SK-N-SH (cell line): ENCODE measurements at regions not wholly inside any gene's neighbourhood (a gene's known extent, or its start where the extent isn't known, plus 50 kb on each side); places are given as distances from the start of the nearest gene placed in this dataset.
A peak's percentile ranks its signal among the peaks of the same experiment; 100 is the strongest.

Experiments used
- CTCF ChIP-seq: fragments of 200-600 bp; sonication (generic); IDR thresholded peaks from 2 replicates; pipeline ENCODE4 v1.6.1; 2017; ENCODE audit warnings: antibody characterized with exemption, mild to moderate bottlenecking, moderate library complexity
- EP300 ChIP-seq, 2 experiments: IDR thresholded peaks; 2 replicates each; pipeline versions ENCODE4 v1.4.0 to v1.6.1; 2012; ENCODE audit warnings: borderline replicate concordance in 1 of 2, low read depth in 1 of 2, low read length in 1 of 2
- EZH2phosphoT487 ChIP-seq: fragments of 200-600 bp; sonication (generic); IDR thresholded peaks from 2 replicates; pipeline ENCODE4 v1.6.1; 2017; ENCODE audit warnings: low read depth, mixed run types, mild to moderate bottlenecking, antibody characterized with exemption, moderate library complexity, borderline replicate concordance
- FOSL2 ChIP-seq: IDR thresholded peaks from 2 replicates; pipeline ENCODE4 v1.4.0; 2012; ENCODE audit warnings: low read depth, mild to moderate bottlenecking, moderate library complexity, borderline replicate concordance
- FOXJ3 ChIP-seq: sonication (generic); formaldehyde crosslinking; IDR thresholded peaks from 2 replicates; pipeline ENCODE4 v1.5.1; 2020; ENCODE audit warnings: mild to moderate bottlenecking, missing genetic modification reagents
- GABPA ChIP-seq: IDR thresholded peaks from 2 replicates; pipeline ENCODE4 v1.4.0; 2012; ENCODE audit warnings: low read depth, mild to moderate bottlenecking
- IRF3 ChIP-seq: fragments of 150-350 bp; IDR thresholded peaks from 2 replicates; pipeline ENCODE4 v1.6.1; 2016; ENCODE audit warnings: mild to moderate bottlenecking, low read depth, low read length
- JUND ChIP-seq: IDR thresholded peaks from 2 replicates; pipeline ENCODE4 v1.4.0; 2012
- MAX ChIP-seq: IDR thresholded peaks from 2 replicates; pipeline ENCODE4 v1.4.0; 2012; ENCODE audit warnings: low read depth
- NFIC ChIP-seq: IDR thresholded peaks from 2 replicates; pipeline ENCODE4 v1.4.0; 2012; ENCODE audit warnings: borderline replicate concordance
- PBX3 ChIP-seq: IDR thresholded peaks from 2 replicates; pipeline ENCODE4; 2012
- RCOR1 ChIP-seq: fragments of 150-350 bp; IDR thresholded peaks from 2 replicates; pipeline ENCODE4 v1.6.1; 2017; ENCODE audit warnings: antibody characterized with exemption, low read length
- REST ChIP-seq: IDR thresholded peaks from 2 replicates; pipeline ENCODE4 v1.6.1; 2012; ENCODE audit warnings: mild to moderate bottlenecking, low read depth, low read length, moderate library complexity
- RFX5 ChIP-seq: IDR thresholded peaks from 2 replicates; pipeline ENCODE4 v1.6.1; 2012; ENCODE audit warnings: mild to moderate bottlenecking, improper control_type of control experiment, low read length
- SIN3A ChIP-seq: IDR thresholded peaks from 2 replicates; pipeline ENCODE4 v1.6.1; 2012; ENCODE audit warnings: low read depth, mild to moderate bottlenecking, low read length, moderate library complexity, borderline replicate concordance
- TEAD4 ChIP-seq: IDR thresholded peaks from 2 replicates; pipeline ENCODE4 v1.4.0; 2012; ENCODE audit warnings: mild to moderate bottlenecking, borderline replicate concordance; ENCODE audit not compliant: insufficient read depth
- YY1 ChIP-seq: IDR thresholded peaks from 2 replicates; pipeline ENCODE4 v1.4.0; 2012; ENCODE audit warnings: low read depth, mild to moderate bottlenecking
- ZBTB33 ChIP-seq: IDR thresholded peaks from 2 replicates; pipeline ENCODE4 v1.4.0; 2012; ENCODE audit warnings: low read depth, borderline replicate concordance

- no peak for TF ChIP-seq EZH2phosphoT487
- TF ChIP-seq PBX3, result peak; percentile 91
- TF ChIP-seq TEAD4, result peak; percentile 87; the same call in 1 of the 2 replicates
- peak; percentile 91; the same call in 1 of the 2 replicates for TF ChIP-seq NFIC
- no peak for TF ChIP-seq IRF3
- TF ChIP-seq REST, result peak; percentile 58
- peak; percentile 80 for TF ChIP-seq FOSL2
- TF ChIP-seq MAX, result peak; percentile 86
- TF ChIP-seq ZBTB33, result peak; percentile 85
- peak; percentile 22; the same call in 1 of the 2 replicates for TF ChIP-seq GABPA
- peak; percentile 96 to 99 for TF ChIP-seq EP300 (IDR thresholded peaks at IDR 0.05; ENCODE audit: borderline replicate concordance in 1 of 2, low read depth in 1 of 2, low read length in 1 of 2)
- peak; percentile 96 for TF ChIP-seq JUND
- peak; percentile 99 for TF ChIP-seq FOXJ3 (CRISPR knock-in tag)
- peak; percentile 43; the same call in 1 of the 2 replicates for TF ChIP-seq RFX5
- peak; percentile 89 for TF ChIP-seq RCOR1
- peak; percentile 67 for TF ChIP-seq YY1
- TF ChIP-seq SIN3A, result peak; percentile 93; the same call in 1 of the 2 replicates
- no peak for TF ChIP-seq CTCF
Observed at GRCh38 chr3:177359593-177360357, 162.5 kb upstream of the TBL1XR1 start (continued).
